ENCODE measurements at regions not wholly inside any gene's neighbourhood (a gene's known extent, or its start where the extent isn't known, plus 50 kb on each side); places are given as distances from the start of the nearest gene placed in this dataset.

- no peak for DNase-seq
Measured at GRCh38 chr19:16000024-16000663, 51.3 kb downstream of the OR10H4 start.

GRCh38 chr19:16001481-16002312 is 52.9 kb downstream of the OR10H4 start:
- peak; percentile 67 for DNase-seq

- peak; percentile 16 for DNase-seq
Measured at GRCh38 chr19:16002406-16003384, 53.9 kb downstream of the OR10H4 start.

- DNase-seq = peak; percentile 17
Measured at GRCh38 chr19:16003391-16003790, 54.6 kb downstream of the OR10H4 start.

- no peak for DNase-seq
Measured at GRCh38 chr19:16005925-16006324, 57.1 kb downstream of the OR10H4 start.

GRCh38 chr19:16012552-16012951 is 63.7 kb upstream of the TPM4 start:
- no peak for DNase-seq

GRCh38 chr19:16013181-16013850 is 63.0 kb upstream of the TPM4 start:
- DNase-seq = no peak

GRCh38 chr19:16013851-16014840 is 62.1 kb upstream of the TPM4 start:
- DNase-seq = no peak

- DNase-seq = no peak
Measured at GRCh38 chr19:16014923-16015804, 61.1 kb upstream of the TPM4 start.

GRCh38 chr19:16015805-16016173 is 60.5 kb upstream of the TPM4 start:
- DNase-seq = no peak

GRCh38 chr19:16016226-16017137 is 59.8 kb upstream of the TPM4 start:
- DNase-seq = no peak

- DNase-seq = no peak
Measured at GRCh38 chr19:16017138-16017490, 59.2 kb upstream of the TPM4 start.

- no peak for DNase-seq
Measured at GRCh38 chr19:16018106-16018755, 58.1 kb upstream of the TPM4 start.

- no peak for DNase-seq
Measured at GRCh38 chr19:16018801-16019551, 57.3 kb upstream of the TPM4 start.

GRCh38 chr19:16019691-16020448 is 56.4 kb upstream of the TPM4 start:
- DNase-seq = no peak

- DNase-seq = no peak
Measured at GRCh38 chr19:16021796-16022195, 54.5 kb upstream of the TPM4 start.

GRCh38 chr19:16022251-16022650 is 54.0 kb upstream of the TPM4 start:
- DNase-seq = no peak

Measured in hematopoietic multipotent progenitor cell treated with erythropoietin and hydrocortisone succinate and interleukin-3 and kit ligand, for 4 days (in vitro differentiated cells).